Ishikawa (cell line): ENCODE measurements at regions not wholly inside any gene's neighbourhood (a gene's known extent, or its start where the extent isn't known, plus 50 kb on each side); places are given as distances from the start of the nearest gene placed in this dataset.

Experiments
- CEBPB ChIP-seq: IDR thresholded peaks from 2 replicates; pipeline ENCODE4 v1.6.1; 2012
- CREB1 ChIP-seq: IDR thresholded peaks from 2 replicates; pipeline ENCODE4 v1.6.1; 2012; ENCODE audit warnings: low read depth
- EGR1 ChIP-seq: IDR thresholded peaks from 2 replicates; pipeline ENCODE4 v1.6.1; 2012
- EP300 ChIP-seq: IDR thresholded peaks from 2 replicates; pipeline ENCODE4 v1.6.1; 2012; ENCODE audit warnings: borderline replicate concordance
- FOXM1 ChIP-seq: IDR thresholded peaks from 2 replicates; pipeline ENCODE4 v1.6.1; 2012; ENCODE audit warnings: low read depth, borderline replicate concordance
- NFIC ChIP-seq: IDR thresholded peaks from 2 replicates; pipeline ENCODE4 v1.6.1; 2012
- RAD21 ChIP-seq: IDR thresholded peaks from 2 replicates; pipeline ENCODE4 v1.6.1; 2012; ENCODE audit warnings: low read depth
- TAF1 ChIP-seq: IDR thresholded peaks from 2 replicates; pipeline ENCODE4 v1.6.1; 2012; ENCODE audit warnings: low read depth, mild to moderate bottlenecking
- TCF12 ChIP-seq: IDR thresholded peaks from 2 replicates; pipeline ENCODE4 v1.6.1; 2012; ENCODE audit warnings: low read depth
- TEAD4 ChIP-seq: IDR thresholded peaks from 2 replicates; pipeline ENCODE4 v1.6.1; 2012
- USF1 ChIP-seq: IDR thresholded peaks from 2 replicates; pipeline ENCODE4 v1.6.1; 2012
- YY1 ChIP-seq: IDR thresholded peaks from 2 replicates; pipeline ENCODE4 v1.6.1; 2012; ENCODE audit warnings: low read depth
- ZBTB7A ChIP-seq: IDR thresholded peaks from 2 replicates; pipeline ENCODE4 v1.6.1; 2012; ENCODE audit warnings: low read depth
- TF ChIP-seq, protein P1 (sequence below): IDR thresholded peaks from 2 replicates; pipeline ENCODE4 v1.6.1; 2012; ENCODE audit warnings: low read depth, mild to moderate bottlenecking
- TF ChIP-seq, protein P2 (sequence below): IDR thresholded peaks from 2 replicates; pipeline ENCODE4 v1.6.1; 2012

GRCh38 chr20:5696011-5696559, 54.1 kb upstream of the SHLD1 start:
- no peak for TF ChIP-seq CEBPB
- TF ChIP-seq TCF12: no peak
- TF ChIP-seq, protein P1, sequence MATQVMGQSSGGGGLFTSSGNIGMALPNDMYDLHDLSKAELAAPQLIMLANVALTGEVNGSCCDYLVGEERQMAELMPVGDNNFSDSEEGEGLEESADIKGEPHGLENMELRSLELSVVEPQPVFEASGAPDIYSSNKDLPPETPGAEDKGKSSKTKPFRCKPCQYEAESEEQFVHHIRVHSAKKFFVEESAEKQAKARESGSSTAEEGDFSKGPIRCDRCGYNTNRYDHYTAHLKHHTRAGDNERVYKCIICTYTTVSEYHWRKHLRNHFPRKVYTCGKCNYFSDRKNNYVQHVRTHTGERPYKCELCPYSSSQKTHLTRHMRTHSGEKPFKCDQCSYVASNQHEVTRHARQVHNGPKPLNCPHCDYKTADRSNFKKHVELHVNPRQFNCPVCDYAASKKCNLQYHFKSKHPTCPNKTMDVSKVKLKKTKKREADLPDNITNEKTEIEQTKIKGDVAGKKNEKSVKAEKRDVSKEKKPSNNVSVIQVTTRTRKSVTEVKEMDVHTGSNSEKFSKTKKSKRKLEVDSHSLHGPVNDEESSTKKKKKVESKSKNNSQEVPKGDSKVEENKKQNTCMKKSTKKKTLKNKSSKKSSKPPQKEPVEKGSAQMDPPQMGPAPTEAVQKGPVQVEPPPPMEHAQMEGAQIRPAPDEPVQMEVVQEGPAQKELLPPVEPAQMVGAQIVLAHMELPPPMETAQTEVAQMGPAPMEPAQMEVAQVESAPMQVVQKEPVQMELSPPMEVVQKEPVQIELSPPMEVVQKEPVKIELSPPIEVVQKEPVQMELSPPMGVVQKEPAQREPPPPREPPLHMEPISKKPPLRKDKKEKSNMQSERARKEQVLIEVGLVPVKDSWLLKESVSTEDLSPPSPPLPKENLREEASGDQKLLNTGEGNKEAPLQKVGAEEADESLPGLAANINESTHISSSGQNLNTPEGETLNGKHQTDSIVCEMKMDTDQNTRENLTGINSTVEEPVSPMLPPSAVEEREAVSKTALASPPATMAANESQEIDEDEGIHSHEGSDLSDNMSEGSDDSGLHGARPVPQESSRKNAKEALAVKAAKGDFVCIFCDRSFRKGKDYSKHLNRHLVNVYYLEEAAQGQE: no peak
- TF ChIP-seq, protein P2, sequence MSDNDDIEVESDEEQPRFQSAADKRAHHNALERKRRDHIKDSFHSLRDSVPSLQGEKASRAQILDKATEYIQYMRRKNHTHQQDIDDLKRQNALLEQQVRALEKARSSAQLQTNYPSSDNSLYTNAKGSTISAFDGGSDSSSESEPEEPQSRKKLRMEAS: no peak
- TF ChIP-seq TAF1: no peak
- no peak for TF ChIP-seq RAD21
- no peak for TF ChIP-seq USF1
- no peak for TF ChIP-seq EGR1
- TF ChIP-seq YY1: no peak
- TF ChIP-seq TEAD4: no peak
- TF ChIP-seq EP300: no peak

GRCh38 chr20:5691918-5692618, 58.1 kb upstream of the SHLD1 start:
- TF ChIP-seq ZBTB7A (no peak), YY1 (no peak), RAD21 (no peak), FOXM1 (no peak), TAF1 (no peak), CEBPB (no peak), USF1 (no peak), EGR1 (no peak), EP300 (no peak), TEAD4 (no peak), CREB1 (no peak), TCF12 (no peak), NFIC (no peak)
- TF ChIP-seq, protein P1: no peak
- TF ChIP-seq, protein P2: no peak

DNA sequence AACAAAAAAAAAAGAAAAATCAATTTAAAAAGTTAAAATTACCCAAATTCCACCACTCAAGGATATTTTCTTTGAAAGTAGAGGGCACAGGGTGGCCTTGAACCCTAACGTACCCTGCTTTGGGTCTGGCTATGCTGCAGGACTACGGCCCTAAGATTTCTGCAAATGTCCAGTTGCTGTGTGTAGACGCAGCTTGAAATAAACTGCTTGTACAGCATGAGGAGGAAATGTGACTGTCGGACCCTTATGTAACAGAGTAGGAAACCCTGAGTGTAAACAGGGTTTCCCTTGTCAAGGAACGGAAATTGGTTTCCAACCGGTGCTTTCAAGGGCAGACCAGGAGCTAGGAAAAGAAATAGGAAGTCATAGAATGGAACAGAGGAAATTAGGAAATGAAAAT, 60.7 kb upstream of the SHLD1 start:
- TF ChIP-seq RAD21: no peak
- TF ChIP-seq TEAD4: no peak
- no peak for TF ChIP-seq YY1

- no peak for TF ChIP-seq ZBTB7A
- no peak for TF ChIP-seq YY1
- TF ChIP-seq EGR1: no peak
- TF ChIP-seq RAD21: no peak
- TF ChIP-seq TCF12: no peak
- TF ChIP-seq TEAD4: no peak
- no peak for TF ChIP-seq EP300
- no peak for TF ChIP-seq USF1
- TF ChIP-seq FOXM1: no peak
- TF ChIP-seq NFIC: no peak
- no peak for TF ChIP-seq TAF1
- TF ChIP-seq, protein P2: no peak
- no peak for TF ChIP-seq CEBPB
- no peak for TF ChIP-seq CREB1
- TF ChIP-seq, protein P1: no peak
Observed at GRCh38 chr20:5688431-5688972, 61.7 kb upstream of the SHLD1 start.
